Small intestine (tissue), 7 donors: ENCODE measurements at regions not wholly inside any gene's neighbourhood (a gene's known extent, or its start where the extent isn't known, plus 50 kb on each side); places are given as distances from the start of the nearest gene placed in this dataset.

Source experiments
- DNase-seq, 2 donors: peaks; one replicate each; pipeline versions ENCODE4 v3.0.0 to v3.0.0-alpha.2; 2013
- FAIRE-seq: peaks from 2 replicates; lab custom pipeline; 2012; peaks lifted over from hg19 to GRCh38; lab: Jason Lieb, UNC
- H3K27ac ChIP-seq, 3 donors: one replicate each; pipeline ENCODE4 v1.5.1; 2013; ENCODE audit warnings: low read length in 2 of 3, mild to moderate bottlenecking in 2 of 3, control low read depth in 1 of 3, inconsistent platforms in 1 of 3, low read depth in 1 of 3, moderate library complexity in 1 of 3
- H3K27me3 ChIP-seq, 3 donors: one replicate each; pipeline ENCODE4 v1.6.1; 2013; ENCODE audit warnings: low read length in 3 of 3, inconsistent platforms in 1 of 3; ENCODE audit not compliant: control insufficient read depth in 3 of 3, insufficient read depth in 3 of 3
- H3K36me3 ChIP-seq, 3 donors: one replicate each; pipeline ENCODE4 v1.6.1; 2013; ENCODE audit warnings: low read length in 3 of 3, inconsistent platforms in 1 of 3, low read depth in 1 of 3, mild to moderate bottlenecking in 1 of 3, moderate library complexity in 1 of 3; ENCODE audit not compliant: control insufficient read depth in 3 of 3, insufficient read depth in 2 of 3
- H3K4me1 ChIP-seq, 3 donors: one replicate each; pipeline ENCODE4 v1.6.1; 2013; ENCODE audit warnings: low read length in 2 of 3, inconsistent platforms in 1 of 3, low read depth in 1 of 3, mild to moderate bottlenecking in 1 of 3, moderate library complexity in 1 of 3; ENCODE audit not compliant: control insufficient read depth in 3 of 3, insufficient read depth in 2 of 3
- H3K4me3 ChIP-seq, 3 donors: one replicate each; pipeline ENCODE4 v1.5.1; 2013; ENCODE audit warnings: low read length in 3 of 3, control low read depth in 1 of 3, inconsistent platforms in 1 of 3, low read depth in 1 of 3, mild to moderate bottlenecking in 1 of 3, moderate library complexity in 1 of 3
- H3K9me3 ChIP-seq, 2 donors: one replicate each; pipeline ENCODE4 v1.6.1; 2013; ENCODE audit warnings: low read depth in 1 of 2, low read length in 1 of 2; ENCODE audit not compliant: control insufficient read depth in 2 of 2, insufficient read depth in 1 of 2
- WGBS, 3 donors: extraction: QIAGEN DNeasy Blood & Tissue Kit; methylation state at CpG; one replicate each; pipeline ENCODE4 v1.1.7; 2013; 5-methylcytosine and 5-hydroxymethylcytosine counted together
- donor health status: healthy with polysubstance abuse.
- donor health status: control.
- donor health status: control.
- donor health status: Bipolar disorder and iron deficiency.
- donor health status: healthy.

- Histone ChIP-seq H3K4me3 (no peak overlapping the region), H3K27ac (no peak overlapping the region), H3K9me3 (no peaks in the 10 kb centered on the region), H3K27me3 (no peaks in the 10 kb centered on the region), H3K4me1 (no peaks in the 10 kb centered on the region), H3K36me3 (no peaks in the 10 kb centered on the region)
- WGBS, 3 donors = 74 to 88% (median 79%) methylated on average over 5 of the region's 5 CpGs
- DNase-seq = no peak
- no peak for FAIRE-seq
Observed at GRCh38 chr1:232873412-232873811, 68.2 kb downstream of the MAP10 start.

GRCh38 chr1:232873931-232874330 is 68.7 kb downstream of the MAP10 start:
- H3K9me3 ChIP-seq = no peaks in the 10 kb centered on the region
- no peaks in the 10 kb centered on the region for H3K4me1 ChIP-seq
- 91 to 93% (median 93%) methylated on average over 7 of the region's 7 CpGs for WGBS, 3 donors
- H3K27ac ChIP-seq = no peak overlapping the region
- DNase-seq = no peak
- no peaks in the 10 kb centered on the region for H3K36me3 ChIP-seq
- no peaks in the 10 kb centered on the region for H3K27me3 ChIP-seq
- H3K4me3 ChIP-seq = no peak overlapping the region
- FAIRE-seq = no peak

GRCh38 chr1:232875536-232875935 is 70.3 kb downstream of the MAP10 start:
- FAIRE-seq (no peak), DNase-seq (no peak)
- Histone ChIP-seq H3K4me3 (no peak overlapping the region), H3K27me3 (no peaks in the 10 kb centered on the region), H3K36me3 (no peaks in the 10 kb centered on the region), H3K4me1 (no peaks in the 10 kb centered on the region), H3K9me3 (no peaks in the 10 kb centered on the region), H3K27ac (no peak overlapping the region)
- WGBS, 3 donors = 75 to 86% (median 80%) methylated on average over 5 of the region's 5 CpGs

GRCh38 chr1:232876506-232877364 is 71.5 kb downstream of the MAP10 start:
- Histone ChIP-seq H3K27ac (no peak overlapping the region), H3K4me1 (no peaks in the 10 kb centered on the region), H3K9me3 (no peaks in the 10 kb centered on the region), H3K4me3 (no peak overlapping the region), H3K27me3 (no peaks in the 10 kb centered on the region), H3K36me3 (no peaks in the 10 kb centered on the region)
- 81 to 86% (median 86%) methylated on average over 11 of the region's 11 CpGs for WGBS, 3 donors
- FAIRE-seq = no peak
- no peak for DNase-seq

GRCh38 chr1:232877365-232878028 is 72.3 kb downstream of the MAP10 start:
- 71 to 84% (median 79%) methylated on average over 10 of the region's 10 CpGs for WGBS, 3 donors
- FAIRE-seq = no peak

GRCh38 chr1:232878086-232878485 is 72.3 kb upstream of the NTPCR start:
- FAIRE-seq = no peak
- no peaks in the 10 kb centered on the region for H3K9me3 ChIP-seq

More at GRCh38 chr1:232877365-232878028, 72.3 kb downstream of the MAP10 start:
- Histone ChIP-seq H3K36me3 (no peaks in the 10 kb centered on the region), H3K4me1 (no peaks in the 10 kb centered on the region), H3K4me3 (no peak overlapping the region), H3K27ac (no peak overlapping the region), H3K27me3 (no peaks in the 10 kb centered on the region), H3K9me3 (no peaks in the 10 kb centered on the region)
- DNase-seq = no peak

GRCh38 chr1:232880354-232880753 is 70.1 kb upstream of the NTPCR start:
- Histone ChIP-seq H3K4me1 (no peaks in the 10 kb centered on the region), H3K27me3 (no peaks in the 10 kb centered on the region), H3K36me3 (no peaks in the 10 kb centered on the region), H3K9me3 (no peaks in the 10 kb centered on the region), H3K27ac (no peak overlapping the region), H3K4me3 (no peak overlapping the region)
- FAIRE-seq (no peak), DNase-seq (peak; percentile 64 to 65)
- WGBS, 3 donors = 11 to 57% (median 40%) methylated on average over 3 of the region's 3 CpGs

More at GRCh38 chr1:232878086-232878485, 72.3 kb upstream of the NTPCR start:
- 82 to 90% (median 88%) methylated on average over 2 of the region's 2 CpGs for WGBS, 3 donors
- H3K4me1 ChIP-seq = no peaks in the 10 kb centered on the region
- DNase-seq = no peak
- no peaks in the 10 kb centered on the region for H3K36me3 ChIP-seq
- no peak overlapping the region for H3K27ac ChIP-seq
- no peaks in the 10 kb centered on the region for H3K27me3 ChIP-seq
- H3K4me3 ChIP-seq = no peak overlapping the region

- no peak overlapping the region for H3K4me3 ChIP-seq
- DNase-seq = no peak
- no peaks in the 10 kb centered on the region for H3K27me3 ChIP-seq
- no peaks in the 10 kb centered on the region for H3K36me3 ChIP-seq
- no peak for FAIRE-seq
- H3K9me3 ChIP-seq = no peaks in the 10 kb centered on the region
- WGBS, 3 donors = 77 to 94% (median 89%) methylated on average over 4 of the region's 4 CpGs
- H3K4me1 ChIP-seq = peaks cover 0 to 7% (median 0%) of the 10 kb centered on the region in 3 donors
- no peak overlapping the region for H3K27ac ChIP-seq
Observed at GRCh38 chr1:232883992-232884661, 66.3 kb upstream of the NTPCR start.
